IMR-90 (cell line): ENCODE measurements at regions not wholly inside any gene's neighbourhood (a gene's known extent, or its start where the extent isn't known, plus 50 kb on each side); places are given as distances from the start of the nearest gene placed in this dataset.

Source experiments
- ATAC-seq: fragments of 200-7000 bp; cut with Tn5 transposase; 2 replicates; pipeline ENCODE4 v1.9.1; 2020; ENCODE audit warnings: low read depth, mild to moderate bottlenecking, moderate library complexity
- BruUV-seq: library from RNA; stranded (reverse); fragments of 400-500 nt; replicated peaks from 2 replicates; lab custom pipeline; 2021; lab: Mats Ljungman, UMichigan
- CTCF ChIA-PET: fragments of 300-600 bp; formaldehyde crosslinking; extraction: SDS; loops from one replicate; lab custom pipeline; 2021; ENCODE audit warnings: antibody characterized with exemption; lab: Yijun Ruan, JAX
- POLR2A ChIA-PET: fragments of 300-600 bp; sonication (Branson Sonifier 250); formaldehyde crosslinking; loops from one replicate; lab custom pipeline; 2022; ENCODE audit warnings: antibody characterized with exemption; ENCODE audit not compliant: unreplicated experiment; lab: Charles Lee
- DNase-seq: peaks from one replicate; pipeline ENCODE4 v3.0.0; 2013
- H2AFZ ChIP-seq: replicated peaks from 2 replicates; pipeline ENCODE3; 2013; ENCODE audit warnings: low read length, mild to moderate bottlenecking; ENCODE audit not compliant: poor library complexity
- H2AK5ac ChIP-seq: 2 replicates; pipeline ENCODE4 v1.6.1; 2013; ENCODE audit warnings: low read depth, low read length, inconsistent platforms
- H2AK9ac ChIP-seq: replicated peaks from 2 replicates; pipeline ENCODE3; 2013; ENCODE audit warnings: mild to moderate bottlenecking, low read depth, low read length, moderate library complexity; ENCODE audit not compliant: poor library complexity
- H2BK120ac ChIP-seq: 2 replicates; pipeline ENCODE4 v1.6.1; 2013; ENCODE audit warnings: low read depth, low read length, inconsistent platforms
- H2BK15ac ChIP-seq: 3 replicates; pipeline ENCODE4 v1.6.1; 2013; ENCODE audit warnings: low read depth, low read length, inconsistent platforms
- H2BK20ac ChIP-seq: 2 replicates; pipeline ENCODE4 v1.6.1; 2013; ENCODE audit warnings: low read depth, mild to moderate bottlenecking, inconsistent platforms, low read length, moderate library complexity
- H2BK5ac ChIP-seq: 2 replicates; pipeline ENCODE4 v1.6.1; 2013; ENCODE audit warnings: mild to moderate bottlenecking, low read depth, low read length, inconsistent platforms; ENCODE audit not compliant: poor library complexity, severe bottlenecking
- H3K14ac ChIP-seq: replicated peaks from 2 replicates; pipeline ENCODE4 v1.6.1; 2013; ENCODE audit warnings: low read depth, low read length, inconsistent platforms
- H3K18ac ChIP-seq: 2 replicates; pipeline ENCODE4 v1.6.1; 2013; ENCODE audit warnings: low read depth, low read length, control low read depth
- H3K23ac ChIP-seq: 2 replicates; pipeline ENCODE4 v1.6.1; 2013; ENCODE audit warnings: low read depth, low read length, inconsistent platforms
- H3K27ac ChIP-seq: 2 replicates; pipeline ENCODE4 v1.5.1; 2013; ENCODE audit warnings: mild to moderate bottlenecking, control low read depth, low read length; ENCODE audit not compliant: insufficient read depth
- H3K27me3 ChIP-seq: 2 replicates; pipeline ENCODE4 v1.6.1; 2013; ENCODE audit warnings: low read length; ENCODE audit not compliant: control insufficient read depth, insufficient read depth
- H3K36me3 ChIP-seq: 2 replicates; pipeline ENCODE4 v1.6.1; 2013; ENCODE audit warnings: low read length, mixed read lengths; ENCODE audit not compliant: control insufficient read depth, insufficient read depth
- H3K4ac ChIP-seq: 2 replicates; pipeline ENCODE4 v1.6.1; 2013; ENCODE audit warnings: low read depth, low read length, inconsistent platforms
- H3K4me1 ChIP-seq: 2 replicates; pipeline ENCODE4 v1.6.1; 2013; ENCODE audit warnings: low read length, mixed read lengths; ENCODE audit not compliant: control insufficient read depth, insufficient read depth
- H3K4me2 ChIP-seq: 2 replicates; pipeline ENCODE4 v1.6.1; 2013; ENCODE audit warnings: low read depth, mild to moderate bottlenecking, control low read depth, low read length, moderate library complexity
- H3K4me3 ChIP-seq: 2 replicates; pipeline ENCODE4 v1.5.1; 2013; ENCODE audit warnings: low read depth, mild to moderate bottlenecking, control low read depth, low read length, moderate library complexity; ENCODE audit not compliant: insufficient read depth
- H3K56ac ChIP-seq: 2 replicates; pipeline ENCODE4 v1.6.1; 2013; ENCODE audit warnings: low read length, inconsistent platforms; ENCODE audit not compliant: insufficient read depth; ENCODE audit errors: extremely low read depth
- H3K79me1 ChIP-seq, 2 experiments: 2 replicates each; pipeline ENCODE4 v1.6.1; 2013; ENCODE audit warnings: low read length in 2 of 2, inconsistent platforms in 1 of 2, low read depth in 1 of 2
- H3K9ac ChIP-seq: 2 replicates; pipeline ENCODE4 v1.6.1; 2013; ENCODE audit warnings: low read depth, low read length, control low read depth
- H3K9me1 ChIP-seq: 2 replicates; pipeline ENCODE4 v1.6.1; 2013; ENCODE audit warnings: low read length, inconsistent platforms; ENCODE audit not compliant: insufficient read depth
- H3K9me3 ChIP-seq: 2 replicates; pipeline ENCODE4 v1.6.1; 2013; ENCODE audit warnings: low read length; ENCODE audit not compliant: control insufficient read depth, insufficient read depth
- H4K20me1 ChIP-seq: 2 replicates; pipeline ENCODE4 v1.6.1; 2013; ENCODE audit warnings: low read length, inconsistent platforms; ENCODE audit not compliant: insufficient read depth
- H4K5ac ChIP-seq: 2 replicates; pipeline ENCODE4 v1.6.1; 2013; ENCODE audit warnings: mild to moderate bottlenecking, low read depth, low read length, control low read depth
- H4K8ac ChIP-seq, 2 experiments: 2 replicates each; pipeline ENCODE4 v1.6.1; 2013; ENCODE audit warnings: low read depth in 2 of 2, low read length in 2 of 2, control low read depth in 1 of 2, inconsistent platforms in 1 of 2
- H4K91ac ChIP-seq: 2 replicates; pipeline ENCODE4 v1.6.1; 2013; ENCODE audit warnings: low read depth, low read length, inconsistent platforms; ENCODE audit not compliant: insufficient read depth
- MAFK ChIP-seq: IDR thresholded peaks from 2 replicates; pipeline ENCODE4 v1.6.1; 2012; ENCODE audit warnings: low read depth, low read length, improper control_type of control experiment
- RCOR1 ChIP-seq: IDR thresholded peaks from 2 replicates; pipeline ENCODE4 v1.6.1; 2012; ENCODE audit warnings: mild to moderate bottlenecking, low read length, improper control_type of control experiment; ENCODE audit not compliant: insufficient replicate concordance
- dilution Hi-C: fragments of 300-500 bp; cut with HindIII; formaldehyde crosslinking; loops from one replicate; pipeline ENCODE4 v1.14.3; 2018; ENCODE audit warnings: low sequenced_read_pairs; ENCODE audit not compliant: unreplicated experiment
- in situ Hi-C: fragments of 300-500 bp; cut with MboI; formaldehyde crosslinking; loops from 3 replicates; pipeline ENCODE4 v1.14.3; 2019; ENCODE audit warnings: low sequenced_read_pairs, inconsistent platforms, mixed read lengths
- intact Hi-C: fragments of 100-400 bp; cut with micrococcal nuclease; formaldehyde crosslinking; loops from 2 replicates; pipeline ENCODE4 v1.10.0; 2022
- TF ChIP-seq, protein P1 (sequence below): conservative IDR thresholded peaks from 2 replicates; pipeline ENCODE4 v1.5.1; 2012; ENCODE audit warnings: mild to moderate bottlenecking, low read depth, low read length, improper control_type of control experiment

DNA sequence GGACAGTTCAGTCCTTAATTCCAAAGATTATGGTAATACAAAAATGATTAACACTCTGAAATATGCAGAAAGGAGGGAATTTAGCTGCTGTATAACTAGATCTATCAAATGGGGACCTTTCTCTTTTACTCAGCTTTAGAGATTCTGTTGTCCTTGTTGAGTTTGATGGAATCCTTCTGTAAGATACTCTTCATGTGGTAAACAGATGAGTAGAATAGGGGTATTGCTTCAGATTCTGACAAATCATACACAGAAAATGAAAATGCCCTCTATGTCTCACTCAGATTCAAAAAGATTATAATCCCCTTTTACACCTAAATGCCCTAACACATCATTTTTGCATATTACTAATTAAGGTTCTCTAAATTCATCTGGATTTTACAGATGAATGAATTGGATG is 50.7 kb downstream of the ARHGAP35 start:
- H3K27ac ChIP-seq: no peak overlapping the region
- H3K27me3 ChIP-seq: no peaks in the 10 kb centered on the region
- H3K36me3 ChIP-seq: no peaks in the 10 kb centered on the region
- POLR2A ChIA-PET: no interaction called here
- H2BK120ac ChIP-seq: no peak overlapping the region
- in situ Hi-C loops (no loop called here), intact Hi-C loops (loop anchor here (5.0 kb wide), 1 partner anchor 66 kb away; no protein-coding TSS in a partner anchor), dilution Hi-C loops (no loop called here)
- peaks cover 37% of the 10 kb centered on the region for H4K20me1 ChIP-seq
- no peak for DNase-seq
- H2AFZ ChIP-seq: no peak overlapping the region
- no peak overlapping the region for H3K14ac ChIP-seq
- no peaks in the 10 kb centered on the region for H3K9me3 ChIP-seq
- no TSS peak for BruUV-seq
- no peak overlapping the region for H3K23ac ChIP-seq
- H4K91ac ChIP-seq: no peak overlapping the region
- no peak overlapping the region for H2AK5ac ChIP-seq
- ATAC-seq: no peak
- H3K4me3 ChIP-seq: no peak overlapping the region
- no peak overlapping the region for H4K8ac ChIP-seq
- peaks cover 16% of the 10 kb centered on the region for H3K9me1 ChIP-seq
- H3K18ac ChIP-seq: no peak overlapping the region
- no peak overlapping the region for H3K9ac ChIP-seq
- no peak overlapping the region for H2BK15ac ChIP-seq
- H2BK20ac ChIP-seq: no peak overlapping the region
- no peak overlapping the region for H3K56ac ChIP-seq
- H3K4me2 ChIP-seq: no peak overlapping the region
- H4K5ac ChIP-seq: no peak overlapping the region
- H2BK5ac ChIP-seq: no peak overlapping the region
- TF ChIP-seq RCOR1: no peak
- TF ChIP-seq, protein P1, sequence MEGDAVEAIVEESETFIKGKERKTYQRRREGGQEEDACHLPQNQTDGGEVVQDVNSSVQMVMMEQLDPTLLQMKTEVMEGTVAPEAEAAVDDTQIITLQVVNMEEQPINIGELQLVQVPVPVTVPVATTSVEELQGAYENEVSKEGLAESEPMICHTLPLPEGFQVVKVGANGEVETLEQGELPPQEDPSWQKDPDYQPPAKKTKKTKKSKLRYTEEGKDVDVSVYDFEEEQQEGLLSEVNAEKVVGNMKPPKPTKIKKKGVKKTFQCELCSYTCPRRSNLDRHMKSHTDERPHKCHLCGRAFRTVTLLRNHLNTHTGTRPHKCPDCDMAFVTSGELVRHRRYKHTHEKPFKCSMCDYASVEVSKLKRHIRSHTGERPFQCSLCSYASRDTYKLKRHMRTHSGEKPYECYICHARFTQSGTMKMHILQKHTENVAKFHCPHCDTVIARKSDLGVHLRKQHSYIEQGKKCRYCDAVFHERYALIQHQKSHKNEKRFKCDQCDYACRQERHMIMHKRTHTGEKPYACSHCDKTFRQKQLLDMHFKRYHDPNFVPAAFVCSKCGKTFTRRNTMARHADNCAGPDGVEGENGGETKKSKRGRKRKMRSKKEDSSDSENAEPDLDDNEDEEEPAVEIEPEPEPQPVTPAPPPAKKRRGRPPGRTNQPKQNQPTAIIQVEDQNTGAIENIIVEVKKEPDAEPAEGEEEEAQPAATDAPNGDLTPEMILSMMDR: no peak
- TF ChIP-seq MAFK: no peak
- peaks cover 12% of the 10 kb centered on the region for H3K4me1 ChIP-seq
- peaks cover 33 to 84% of the 10 kb centered on the region in 2 experiments for H3K79me1 ChIP-seq
- H3K4ac ChIP-seq: no peak overlapping the region
- CTCF ChIA-PET: no interaction called here
- no peak overlapping the region for H2AK9ac ChIP-seq
